Inflammatory macrophage treated with lipopolysaccharide for 1 hour (primary cell): ENCODE measurements at regions not wholly inside any gene's neighbourhood (a gene's known extent, or its start where the extent isn't known, plus 50 kb on each side); places are given as distances from the start of the nearest gene placed in this dataset.

Experiments used
- DNase-seq, 2 donors: peaks; one replicate each; pipeline ENCODE4 v3.0.0-alpha.2; 2020 to 2022

DNA sequence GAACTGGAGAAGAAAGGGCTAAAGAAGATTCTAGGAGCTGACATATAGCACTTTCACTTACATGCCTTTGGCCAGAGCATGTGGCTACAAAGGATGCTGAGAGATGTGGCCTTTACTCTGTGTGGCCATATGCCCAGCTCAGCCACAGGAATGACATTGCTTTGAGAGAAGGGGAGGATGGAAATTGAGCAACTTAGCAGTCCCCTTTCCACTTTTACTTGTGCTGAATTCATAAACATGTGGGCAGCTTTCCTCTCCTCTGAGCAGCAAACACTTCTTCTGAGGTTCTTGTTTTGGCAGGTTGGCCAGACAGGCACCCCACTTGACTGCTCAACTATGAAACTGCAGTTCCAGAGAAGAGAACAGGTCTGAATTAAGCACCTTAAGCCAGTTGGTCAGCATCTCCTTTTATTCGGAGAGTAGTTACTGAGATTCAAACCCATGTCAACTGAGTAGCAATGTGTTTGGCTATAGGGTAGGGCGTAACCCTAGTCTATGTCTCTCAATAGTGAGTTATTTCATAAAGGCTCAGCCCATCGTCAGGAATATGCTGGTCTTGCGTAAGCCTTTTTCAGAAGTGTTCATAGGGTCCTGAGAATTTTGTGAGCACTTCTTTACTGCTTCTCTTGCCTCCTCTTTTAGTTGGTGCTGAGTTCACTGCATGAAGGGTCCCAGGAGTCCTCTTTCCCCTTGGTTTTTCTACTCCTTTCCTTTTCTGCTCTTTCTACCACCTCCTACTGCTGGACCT, 134.5 kb downstream of the PALM2AKAP2 start:
- DNase-seq: no peak

DNA sequence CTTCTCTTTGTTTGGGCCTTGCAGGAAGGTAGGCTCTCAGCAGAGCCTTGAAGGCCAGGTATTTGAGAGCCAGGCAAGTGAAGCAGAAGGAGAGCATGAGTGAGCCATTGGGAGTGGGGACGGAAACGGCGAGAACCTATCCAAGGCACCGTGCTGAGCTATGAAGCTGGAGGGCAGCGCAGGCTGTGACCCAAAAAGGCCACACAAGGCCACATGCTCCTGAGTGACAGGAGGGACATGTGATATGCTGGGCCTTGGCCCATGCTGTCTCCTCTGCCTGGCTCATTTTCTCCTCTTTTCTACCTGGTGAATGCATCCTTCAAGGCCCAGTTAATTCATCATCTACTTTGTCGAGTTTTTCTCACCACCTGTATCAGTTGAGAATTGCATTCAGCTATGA, 136.3 kb downstream of the PALM2AKAP2 start:
- DNase-seq: no peak

DNA sequence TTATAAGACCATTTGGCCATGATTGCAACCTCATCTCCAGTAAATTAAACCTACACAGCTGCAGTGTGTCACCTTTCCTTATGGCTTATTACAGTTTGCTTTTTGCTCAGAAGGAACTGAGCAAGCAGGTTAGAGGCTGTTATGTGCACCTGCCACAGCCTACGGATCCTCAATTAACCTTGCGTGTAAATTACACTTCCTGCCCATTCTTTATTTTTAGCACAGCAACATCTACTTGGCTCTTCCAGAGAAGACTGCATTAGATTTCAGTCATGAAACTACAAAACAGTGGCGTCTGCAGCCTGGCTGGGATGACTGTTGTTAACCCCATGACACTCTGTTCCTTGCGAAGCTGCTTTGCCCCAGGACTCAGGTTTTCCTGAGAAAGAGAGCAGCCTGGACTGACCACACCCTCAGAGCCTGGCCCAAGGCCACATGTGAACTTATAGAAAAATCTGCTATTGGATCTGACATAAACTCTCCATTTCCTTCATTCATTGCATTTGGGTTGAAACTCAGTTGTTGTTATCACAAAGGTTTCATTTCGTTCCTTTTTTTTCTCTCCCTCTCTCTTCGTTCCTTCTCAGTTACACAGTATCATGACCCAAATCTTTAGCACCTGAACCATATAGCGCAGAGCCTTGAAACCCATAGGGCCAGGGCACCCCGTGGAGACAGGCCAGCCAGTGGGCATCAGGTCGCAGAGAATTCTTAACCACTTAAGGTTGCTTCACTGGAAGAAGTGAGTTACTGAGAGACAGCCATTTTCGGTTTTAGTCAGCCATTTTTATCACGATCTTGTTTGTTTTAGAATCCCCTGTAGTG, 138.6 kb downstream of the PALM2AKAP2 start:
- DNase-seq: no peak

DNA sequence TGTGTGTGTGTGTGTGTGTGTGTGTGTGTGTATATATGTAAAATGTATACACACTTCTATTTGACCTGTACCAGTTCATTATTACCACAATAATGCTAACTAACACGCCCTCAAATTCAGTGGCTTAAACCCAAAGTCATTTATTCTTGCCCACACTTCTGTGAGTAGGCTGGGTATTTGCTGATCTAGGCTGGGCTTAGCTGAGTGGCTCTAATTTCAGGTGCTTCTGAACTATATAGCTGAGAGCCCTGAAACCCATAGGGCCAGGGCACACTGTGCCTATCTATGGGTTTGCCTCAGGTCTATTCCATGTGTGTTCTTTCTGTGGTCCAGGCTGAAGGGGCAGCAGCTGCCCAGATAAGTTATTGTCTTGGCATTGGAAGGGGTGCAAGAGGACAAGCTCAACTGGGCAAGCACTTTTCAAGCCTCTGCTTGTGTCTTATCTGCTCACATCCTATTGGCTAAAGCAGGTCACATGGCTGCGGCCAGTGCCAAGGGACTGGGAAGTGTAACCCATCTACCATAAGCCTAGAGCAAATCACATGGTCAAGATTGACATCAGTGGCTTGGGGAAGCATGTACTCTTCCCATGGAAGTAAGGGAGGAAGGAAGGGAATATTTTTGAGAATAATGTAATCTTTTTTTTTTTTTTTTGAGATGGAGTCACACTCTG, 139.9 kb downstream of the PALM2AKAP2 start:
- DNase-seq: no peak

DNA sequence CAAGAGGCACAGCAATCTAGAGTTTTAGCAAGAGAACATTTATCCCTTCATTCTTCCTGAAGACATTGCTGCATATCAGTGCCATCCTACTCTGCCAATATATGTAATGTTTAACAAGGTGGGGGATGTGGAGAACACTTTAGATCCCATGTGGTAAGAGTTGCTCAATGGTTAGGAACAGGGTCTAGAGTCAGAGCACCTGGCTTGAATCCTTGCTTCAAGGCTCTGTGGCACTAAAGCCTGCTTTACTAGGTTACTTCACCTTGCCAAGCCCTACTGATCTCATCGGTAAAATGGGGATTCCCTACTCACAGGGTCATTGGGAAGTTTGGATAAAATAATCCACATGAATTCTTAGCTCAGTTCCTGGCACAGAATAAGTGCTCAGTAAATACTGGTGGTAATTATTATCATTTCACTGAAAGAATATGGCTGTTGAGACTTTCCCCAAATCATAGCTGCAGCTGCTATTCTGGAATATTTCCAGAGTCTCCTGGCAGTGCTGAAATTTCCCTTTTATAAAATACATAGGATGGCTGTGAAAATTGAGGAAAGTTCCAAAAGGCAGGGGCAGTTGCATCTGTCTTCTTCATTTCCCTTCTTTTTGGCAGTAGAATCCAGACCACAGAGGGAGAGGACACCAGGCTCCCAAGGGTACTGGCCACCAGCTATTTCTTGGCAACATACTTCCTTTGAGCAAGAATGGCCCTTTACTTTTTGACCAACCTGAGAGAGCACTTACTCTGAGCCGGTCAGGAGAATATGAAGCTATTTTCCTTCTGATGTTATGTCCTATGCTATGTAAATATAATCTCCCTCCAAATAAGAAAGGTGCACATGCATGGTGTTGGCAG, 142.8 kb downstream of the PALM2AKAP2 start:
- DNase-seq: no peak

DNA sequence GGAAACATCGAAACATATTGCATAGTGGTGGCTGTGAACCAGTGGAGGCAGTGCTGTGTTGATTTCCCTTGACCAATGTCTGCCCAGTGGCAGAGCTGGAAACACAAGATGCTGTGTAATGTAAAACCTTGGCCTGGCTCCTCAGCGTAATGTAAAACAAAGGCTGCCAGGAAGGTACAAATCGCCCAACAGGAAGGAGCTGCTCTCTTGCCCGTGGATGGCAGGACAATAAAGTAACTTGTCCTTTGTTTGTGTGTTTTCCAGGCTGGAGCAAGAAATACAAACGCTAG, 143.4 kb downstream of the PALM2AKAP2 start:
- no peak for DNase-seq

DNA sequence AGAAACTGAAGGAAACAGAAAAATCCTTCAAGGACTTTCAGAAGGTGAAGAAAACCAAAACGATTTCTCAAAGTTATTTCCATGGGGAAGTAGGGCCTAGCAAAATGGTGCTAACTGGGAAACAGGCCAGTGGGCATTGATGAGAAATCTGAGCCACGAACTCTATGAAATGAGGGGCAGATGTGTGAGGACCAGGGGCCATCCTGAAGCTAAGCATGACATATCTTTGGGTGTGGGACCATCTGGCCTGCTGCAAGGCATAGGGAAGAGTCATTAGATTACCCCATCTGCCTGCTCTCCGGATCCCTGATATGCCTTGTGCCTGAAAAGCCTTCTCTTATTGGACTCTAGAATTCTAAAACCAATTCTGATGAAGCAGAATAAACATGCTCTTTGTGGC, 143.8 kb downstream of the PALM2AKAP2 start:
- DNase-seq: no peak

DNA sequence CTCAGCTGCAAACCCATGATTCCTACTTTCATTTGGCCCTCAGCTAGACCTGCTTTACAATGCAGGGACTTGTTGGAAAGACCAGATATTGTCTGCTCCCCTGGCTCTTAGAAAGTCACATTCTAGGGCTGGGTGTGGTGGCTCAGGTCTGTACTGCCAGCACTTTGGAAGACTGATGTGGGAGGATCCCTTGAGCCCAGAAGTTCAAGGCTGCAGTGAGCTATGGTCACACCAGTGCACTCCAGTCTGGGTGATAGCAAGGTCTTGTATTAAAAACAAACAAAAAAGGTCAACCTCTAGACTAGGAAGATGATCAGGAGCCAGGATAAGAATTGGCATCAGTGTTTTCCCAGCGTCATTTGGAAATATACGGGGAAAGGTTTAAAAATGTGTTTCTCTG, 145.8 kb downstream of the PALM2AKAP2 start:
- no peak for DNase-seq

DNA sequence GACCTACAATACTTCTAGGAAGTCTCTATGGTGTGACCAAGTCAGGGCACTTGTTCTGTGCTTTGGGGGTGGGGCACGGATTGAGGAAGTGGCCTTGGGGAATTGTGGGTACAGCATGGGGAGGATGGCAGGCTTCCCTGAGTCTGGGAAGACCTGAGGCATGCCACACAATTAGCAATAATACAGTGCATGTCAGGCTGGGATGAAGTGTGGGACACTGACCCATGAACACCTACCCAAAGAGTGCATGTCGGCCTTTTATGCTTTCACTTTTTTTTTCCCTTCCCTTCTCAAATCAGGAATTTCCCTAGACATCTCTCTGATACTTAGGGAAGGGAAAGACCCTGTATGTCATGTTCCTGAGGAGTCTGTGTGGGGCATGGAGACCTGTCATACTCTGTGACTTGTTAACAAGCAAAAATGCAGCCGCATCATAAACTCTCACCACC, 146.4 kb downstream of the PALM2AKAP2 start:
- DNase-seq: peak; percentile 59 to 76

DNA sequence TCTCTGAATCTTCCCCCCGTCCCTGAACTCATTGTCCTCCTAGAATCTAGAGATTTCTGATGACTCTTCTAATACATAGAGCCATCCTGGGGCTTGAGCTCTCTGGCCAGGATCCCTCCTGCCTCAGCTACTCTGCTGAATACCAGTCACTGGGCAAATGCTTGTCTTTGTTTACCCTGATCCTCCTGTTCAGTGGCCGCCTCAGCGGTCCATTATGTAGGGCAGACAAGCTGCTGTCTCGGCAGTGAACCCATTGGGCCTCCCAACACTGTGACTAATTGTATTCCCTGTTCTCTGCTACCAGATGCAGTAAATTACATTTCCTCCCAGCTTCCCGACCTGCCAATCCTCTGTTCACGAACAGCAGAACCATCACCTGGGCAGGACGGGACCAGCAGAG, 151.6 kb downstream of the PALM2AKAP2 start:
- no peak for DNase-seq

DNA sequence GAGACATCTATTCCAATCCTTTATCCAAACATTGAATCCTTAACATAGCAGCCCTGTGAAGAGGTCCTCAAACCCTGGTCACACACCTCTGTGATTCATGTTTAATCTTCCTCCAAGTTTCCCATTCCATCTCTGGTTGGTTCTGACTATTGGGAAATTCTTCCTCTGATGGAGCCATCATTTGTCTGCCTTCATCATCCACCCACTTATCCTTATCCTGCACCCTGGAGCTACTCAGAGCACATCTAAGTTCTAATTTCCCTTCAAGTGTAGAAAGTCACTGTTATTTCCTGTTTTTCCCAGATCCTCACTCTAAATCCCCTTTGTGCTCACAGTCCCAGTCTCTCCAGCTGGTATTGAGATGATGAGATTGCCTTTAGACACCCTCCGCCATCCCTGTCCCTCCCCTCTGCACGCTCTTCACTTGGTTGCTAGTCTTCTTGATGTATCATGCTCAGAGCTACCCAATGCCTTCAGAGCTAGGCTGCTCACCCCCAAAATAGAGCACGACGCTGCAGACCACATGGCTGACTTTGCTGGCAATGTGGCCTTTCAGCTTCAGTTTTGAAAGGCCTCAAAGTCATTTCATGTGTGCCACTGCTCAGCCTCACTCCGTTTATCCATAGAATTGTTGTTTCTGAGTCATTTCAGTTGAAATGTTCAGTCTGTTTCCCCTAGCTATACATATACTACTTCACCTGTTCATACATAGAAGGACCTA, 154.3 kb downstream of the PALM2AKAP2 start:
- DNase-seq: peak; percentile 18 to 21

DNA sequence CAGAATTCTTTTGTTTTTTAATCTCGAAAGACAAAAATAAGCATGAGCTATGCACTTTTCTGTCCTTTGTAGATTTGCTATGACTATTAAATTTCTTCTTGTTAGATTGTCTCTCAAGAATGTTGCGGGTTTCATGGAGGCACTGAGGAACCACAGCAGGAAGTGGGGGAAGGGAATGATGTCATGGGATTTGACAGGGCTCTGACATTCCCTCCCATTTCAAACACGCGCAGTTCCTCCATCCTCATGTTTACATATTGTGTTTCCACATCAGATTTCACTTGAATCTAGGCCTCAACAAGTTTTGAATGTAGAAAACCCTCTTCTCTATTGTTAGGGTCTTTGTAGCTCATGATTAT, 154.8 kb downstream of the PALM2AKAP2 start:
- DNase-seq: peak; percentile 43 to 59

DNA sequence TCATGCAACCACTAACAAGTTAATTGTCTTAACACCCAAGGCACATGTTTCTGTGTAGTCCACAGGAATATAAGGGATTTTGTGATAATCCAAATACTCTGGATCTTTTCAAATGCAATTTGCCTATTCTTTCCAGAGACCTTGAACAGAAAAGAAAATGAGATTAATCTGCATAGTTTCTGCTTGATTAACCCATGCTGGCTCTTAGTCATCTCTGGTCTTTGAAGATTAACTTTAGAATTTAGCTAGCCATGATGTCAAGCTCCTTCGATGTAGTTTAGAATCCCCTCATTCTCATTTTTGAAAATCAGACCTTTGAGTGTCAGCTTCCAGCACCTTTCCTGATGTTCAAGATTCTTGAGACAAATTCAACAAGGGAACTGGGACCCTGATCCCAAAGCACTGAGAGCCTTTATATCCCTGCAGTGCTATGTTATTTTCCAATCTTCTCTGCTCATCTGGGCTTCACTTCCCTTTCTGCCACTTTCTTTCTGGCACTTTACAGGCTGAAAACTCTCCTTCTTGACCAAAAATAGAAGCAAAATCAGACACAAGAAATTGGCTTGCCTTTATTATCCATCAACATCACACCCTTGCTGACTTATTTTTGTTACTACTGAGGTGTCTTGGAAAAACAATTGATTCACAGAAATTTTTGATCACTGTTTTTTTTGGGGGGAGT, 155.5 kb downstream of the PALM2AKAP2 start:
- DNase-seq: no peak

DNA sequence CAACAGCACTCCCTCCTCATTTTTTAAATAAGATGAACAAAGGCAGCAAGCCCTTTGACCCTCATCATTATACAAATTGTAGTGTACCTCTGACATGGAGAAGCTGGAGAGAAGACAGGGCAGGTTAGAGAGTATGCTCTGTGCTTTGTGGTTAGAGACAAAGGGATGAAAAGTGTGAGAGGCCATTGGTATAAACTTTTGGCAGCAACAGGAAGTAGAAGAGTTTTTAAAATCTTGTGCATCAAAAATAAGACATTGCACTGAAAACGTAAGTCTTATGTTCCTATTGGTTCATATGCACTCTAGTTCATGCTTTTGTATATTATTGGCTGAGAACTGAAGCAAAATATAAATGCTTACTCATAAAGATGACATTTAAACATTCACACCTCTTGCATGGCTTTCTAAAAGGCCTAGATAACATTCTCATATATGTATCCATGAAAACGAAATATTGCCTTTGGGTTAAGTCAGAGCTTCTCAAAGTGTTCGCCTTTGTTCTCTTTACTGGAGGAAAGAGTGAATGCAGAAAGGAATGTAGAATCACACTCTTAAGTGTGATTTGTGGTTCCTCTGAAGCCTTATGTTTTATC, 158.0 kb downstream of the PALM2AKAP2 start:
- DNase-seq: no peak

DNA sequence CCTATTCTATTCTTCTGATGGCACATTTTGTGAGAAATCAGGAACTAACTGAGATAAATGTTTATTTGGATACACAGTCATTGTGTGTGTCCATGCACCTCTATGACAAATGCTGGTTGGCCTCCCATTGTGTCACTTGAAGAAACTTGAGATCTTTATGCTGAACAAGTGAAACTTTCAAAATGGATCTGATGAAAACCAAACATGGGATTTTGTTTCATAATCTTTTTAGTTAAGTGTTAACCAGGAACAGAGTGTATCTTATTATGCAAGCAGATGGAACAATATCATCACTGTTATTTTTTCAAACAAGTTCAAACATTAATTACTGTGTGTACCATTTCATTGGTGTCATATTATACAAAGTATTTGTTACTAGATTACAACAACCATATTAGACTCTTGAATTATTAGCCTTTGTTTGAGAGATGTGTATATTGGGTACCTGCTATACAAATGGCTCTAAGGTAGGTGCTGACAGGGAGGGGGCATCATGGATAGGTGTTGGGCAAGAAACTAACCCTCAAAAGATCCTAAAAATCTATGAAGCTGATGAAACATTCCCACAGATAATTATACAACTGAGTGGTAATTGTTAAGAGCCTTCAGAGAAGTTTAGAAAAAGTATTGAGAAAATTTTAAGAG, 159.8 kb downstream of the PALM2AKAP2 start:
- DNase-seq: peak; percentile 42 to 59

DNA sequence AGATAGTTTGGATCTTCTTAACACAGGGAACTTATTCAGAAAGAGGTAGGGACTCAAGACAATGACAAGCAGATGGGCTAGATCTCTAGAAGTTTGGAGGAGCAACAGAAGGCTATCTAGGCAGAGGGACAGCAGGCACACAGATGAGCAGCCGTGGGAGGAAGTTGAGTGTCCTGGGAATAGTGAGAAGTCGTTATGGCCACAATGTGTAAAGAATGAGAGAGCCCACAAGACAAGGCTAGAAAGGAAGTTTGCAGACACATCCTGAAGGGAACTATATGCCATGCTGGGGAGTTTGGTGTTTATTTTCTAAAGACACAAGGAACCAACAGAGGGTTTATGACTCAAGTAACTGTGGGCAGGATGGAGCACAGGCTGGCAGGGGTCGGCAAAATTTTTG, 160.6 kb downstream of the PALM2AKAP2 start:
- peak; percentile 24 to 42 for DNase-seq

DNA sequence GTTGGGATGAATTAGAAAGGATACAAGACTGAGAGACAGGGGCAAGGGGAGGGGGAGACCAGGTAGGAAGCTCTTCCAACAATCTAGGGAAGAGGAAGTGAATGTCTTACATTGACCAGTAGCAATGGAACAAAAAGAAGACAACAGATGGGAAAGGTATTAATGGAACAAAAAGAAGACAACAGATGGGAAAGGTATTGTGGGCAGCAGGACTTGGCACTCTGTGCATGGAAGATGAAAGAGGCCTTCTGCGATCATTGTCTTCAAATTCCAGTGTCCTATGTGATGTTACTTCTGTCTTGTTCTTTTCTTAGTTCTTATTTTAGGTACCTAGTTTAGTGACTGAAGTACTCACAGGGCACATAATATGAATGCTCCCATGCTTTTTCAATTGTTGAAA, 161.8 kb downstream of the PALM2AKAP2 start:
- no peak for DNase-seq

DNA sequence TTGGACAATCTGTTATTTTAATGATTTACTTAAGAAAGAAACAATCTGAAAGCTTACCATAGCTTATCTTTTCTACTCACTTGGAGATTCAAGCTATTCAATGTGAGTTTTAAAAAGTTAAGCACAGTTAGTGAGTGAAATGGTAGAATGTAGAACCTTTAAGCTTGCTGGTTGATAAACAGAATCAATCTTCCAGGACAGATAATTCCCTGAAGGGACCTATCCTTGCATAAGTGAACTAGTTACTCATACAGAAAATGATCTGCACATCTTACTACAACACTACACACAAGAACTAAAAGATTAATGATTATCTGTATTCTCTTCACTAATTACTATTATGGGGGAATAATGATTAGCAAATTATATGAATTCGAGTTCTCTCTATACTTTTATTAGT, 165.6 kb downstream of the PALM2AKAP2 start:
- no peak for DNase-seq

DNA sequence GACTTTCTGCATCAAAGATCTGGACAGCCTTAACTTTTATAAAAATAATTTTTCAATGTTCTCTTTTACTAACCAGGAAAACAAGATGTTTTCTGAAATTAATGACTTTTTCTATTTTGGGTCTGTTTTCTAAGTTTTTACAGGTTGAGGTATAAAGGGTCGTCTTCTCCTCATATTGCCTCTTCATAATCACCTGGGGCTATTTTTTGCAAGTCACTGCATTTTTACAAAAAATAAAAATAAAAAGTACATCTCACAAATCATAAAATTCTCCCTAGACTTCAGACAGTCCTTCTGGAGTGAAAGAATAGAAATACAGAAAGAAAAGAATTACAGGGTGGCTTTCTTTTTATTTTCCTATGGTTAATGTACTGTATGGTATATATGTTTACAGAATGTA, 168.5 kb downstream of the PALM2AKAP2 start:
- DNase-seq: no peak

DNA sequence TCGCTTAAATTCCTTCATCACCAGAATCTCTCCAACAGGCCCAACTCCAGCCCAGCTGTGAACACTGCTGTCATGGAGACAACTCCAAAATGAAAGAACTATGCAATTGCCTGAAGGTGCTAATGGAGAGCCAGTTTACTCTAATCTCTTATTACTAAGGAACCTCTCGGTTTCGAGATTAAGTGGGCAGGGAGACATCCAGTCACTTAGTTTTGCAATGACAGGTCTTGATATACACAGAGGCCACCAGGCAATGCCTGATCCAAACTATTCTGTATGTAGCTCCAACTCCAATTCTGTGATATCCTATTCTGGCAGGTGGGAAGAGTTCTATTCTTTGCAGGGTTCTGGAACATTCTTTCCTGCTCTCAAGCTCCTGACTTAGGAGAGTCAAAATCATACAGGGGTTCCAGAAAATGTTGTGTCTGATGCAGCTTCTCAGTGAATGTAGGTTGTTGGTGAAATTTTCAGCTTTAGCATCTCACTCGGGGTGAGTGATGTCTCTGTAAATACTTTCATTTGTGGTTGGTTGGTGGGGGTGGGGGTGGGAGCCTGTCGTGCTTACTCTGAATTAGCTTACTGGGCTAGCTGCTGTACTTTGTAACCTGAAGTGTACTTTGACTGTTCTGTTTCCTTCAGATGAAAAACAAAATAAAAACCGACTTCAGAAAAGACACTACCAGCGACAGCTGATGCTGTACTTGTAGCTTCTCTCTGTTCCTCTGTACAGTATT, 170.9 kb downstream of the PALM2AKAP2 start:
- DNase-seq: no peak
